NT2/D1 (cell line): ENCODE measurements at regions not wholly inside any gene's neighbourhood (a gene's known extent, or its start where the extent isn't known, plus 50 kb on each side); places are given as distances from the start of the nearest gene placed in this dataset.

Experiments used
- SUZ12 ChIP-seq: IDR thresholded peaks from 2 replicates; pipeline ENCODE4 v1.6.1; 2011; ENCODE audit not compliant: insufficient read length, insufficient read depth; ENCODE audit errors: extremely low read depth
- YY1 ChIP-seq: IDR thresholded peaks from 2 replicates; pipeline ENCODE4 v1.6.1; 2011; ENCODE audit not compliant: insufficient read length, insufficient read depth
- ZNF274 ChIP-seq: IDR thresholded peaks from 2 replicates; pipeline ENCODE4 v1.6.1; 2011; ENCODE audit warnings: mild to moderate bottlenecking, low read depth, low read length

DNA sequence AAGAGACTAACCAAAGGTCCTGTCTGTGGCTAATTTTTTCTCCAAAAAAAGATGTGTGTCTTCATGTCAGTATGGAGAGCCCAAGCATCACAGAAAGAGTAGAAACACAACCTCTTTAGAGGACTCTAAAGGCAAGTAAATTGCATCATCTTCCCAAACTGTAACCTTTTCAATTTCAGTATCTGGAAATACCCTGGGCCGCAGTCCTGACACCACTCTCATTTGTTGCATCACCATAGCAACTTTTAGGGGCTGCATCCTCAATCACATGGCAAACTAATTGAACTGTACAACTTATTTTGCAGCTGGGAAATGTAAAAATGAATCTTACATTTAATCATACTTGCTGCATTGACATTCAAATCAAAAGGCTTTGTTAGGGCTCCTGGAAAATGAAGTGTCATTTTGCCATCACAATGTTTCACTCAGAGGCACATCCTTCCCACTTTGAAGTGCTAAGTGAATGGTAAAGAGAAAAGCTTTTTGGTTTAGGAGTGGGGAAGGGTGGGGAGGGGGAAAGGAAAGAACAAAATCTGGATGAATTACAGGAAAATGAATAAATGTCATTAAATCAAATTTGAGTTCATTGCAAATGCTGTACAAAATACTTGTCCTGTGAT lies 60.6 kb upstream of the GRIA1 start:
- TF ChIP-seq ZNF274 (no peak), SUZ12 (no peak), YY1 (no peak)
